CD4-positive, alpha-beta T cell treated with Interleukin-2 at 100 ng/mL for 4 hours (primary cell): ENCODE measurements at regions not wholly inside any gene's neighbourhood (a gene's known extent, or its start where the extent isn't known, plus 50 kb on each side); places are given as distances from the start of the nearest gene placed in this dataset.

Experiments used
- DNase-seq: peaks from one replicate; pipeline ENCODE4 v3.0.0-alpha.2; 2020; ENCODE audit warnings: low spot score

- DNase-seq = no peak
Measured at GRCh38 chr10:8428654-8429053, 374.2 kb downstream of the GATA3 start.

GRCh38 chr10:8430321-8430720 lies 375.8 kb downstream of the GATA3 start:
- no peak for DNase-seq

- no peak for DNase-seq
Measured at GRCh38 chr10:8431511-8431910, 377.0 kb downstream of the GATA3 start.

GRCh38 chr10:8435186-8436055 lies 380.9 kb downstream of the GATA3 start:
- DNase-seq = no peak

- no peak for DNase-seq
Measured at GRCh38 chr10:8437896-8438295, 383.4 kb downstream of the GATA3 start.

- peak; percentile 53 for DNase-seq
Measured at GRCh38 chr10:8438603-8439002, 384.1 kb downstream of the GATA3 start.

- no peak for DNase-seq
Measured at GRCh38 chr10:8439040-8439439, 384.6 kb downstream of the GATA3 start.

GRCh38 chr10:8444630-8445029 lies 390.1 kb downstream of the GATA3 start:
- DNase-seq = peak; percentile 51

- DNase-seq = no peak
Measured at GRCh38 chr10:8445353-8445752, 390.9 kb downstream of the GATA3 start.

GRCh38 chr10:8449909-8450308 lies 395.4 kb downstream of the GATA3 start:
- no peak for DNase-seq

GRCh38 chr10:8453587-8453986 lies 399.1 kb downstream of the GATA3 start:
- DNase-seq = no peak

- DNase-seq = no peak
Measured at GRCh38 chr10:8454357-8454756, 399.9 kb downstream of the GATA3 start.

GRCh38 chr10:8455181-8455580 lies 400.7 kb downstream of the GATA3 start:
- DNase-seq = no peak

- DNase-seq = no peak
Measured at GRCh38 chr10:8456386-8456785, 401.9 kb downstream of the GATA3 start.

GRCh38 chr10:8460626-8461025 lies 406.1 kb downstream of the GATA3 start:
- DNase-seq = no peak

GRCh38 chr10:8462565-8462964 lies 408.1 kb downstream of the GATA3 start:
- DNase-seq = no peak

- no peak for DNase-seq
Measured at GRCh38 chr10:8463853-8464252, 409.4 kb downstream of the GATA3 start.

- no peak for DNase-seq
Measured at GRCh38 chr10:8468477-8468876, 414.0 kb downstream of the GATA3 start.

GRCh38 chr10:8473205-8473604 lies 418.7 kb downstream of the GATA3 start:
- DNase-seq = peak; percentile 69

GRCh38 chr10:8477300-8477699 lies 422.8 kb downstream of the GATA3 start:
- no peak for DNase-seq

GRCh38 chr10:8481718-8482504 lies 427.4 kb downstream of the GATA3 start:
- no peak for DNase-seq

GRCh38 chr10:8485032-8485431 lies 430.5 kb downstream of the GATA3 start:
- no peak for DNase-seq

GRCh38 chr10:8487346-8487745 lies 432.9 kb downstream of the GATA3 start:
- DNase-seq = no peak
